NCI-H1092 (cell line): ENCODE measurements at regions not wholly inside any gene's neighbourhood (a gene's known extent, or its start where the extent isn't known, plus 50 kb on each side); places are given as distances from the start of the nearest gene placed in this dataset.

ENCODE experiments used
- DNase-seq: peaks from one replicate; lab custom pipeline; 2025; lab: John Stamatoyannopoulos, UW

DNA sequence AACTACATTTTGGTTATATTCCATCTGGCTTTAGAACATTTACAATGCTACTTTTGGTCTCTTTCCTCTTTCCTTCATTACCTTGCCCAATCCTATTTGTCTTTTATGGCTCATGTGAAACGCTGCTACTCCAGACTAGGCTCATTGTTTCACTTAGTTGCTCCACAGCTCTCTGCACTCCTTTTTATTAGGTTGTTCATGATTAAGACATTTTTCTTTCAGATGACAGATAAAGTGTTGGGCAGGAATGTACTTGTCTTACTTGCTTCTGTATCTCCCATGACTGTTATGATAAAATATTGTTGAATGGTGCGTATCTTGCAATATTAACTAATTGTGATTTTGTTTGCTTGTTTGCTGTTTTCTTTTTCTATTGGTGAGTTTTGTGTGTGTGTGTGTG lies 1532.3 kb downstream of the KCNT2 start:
- DNase-seq = no peak

DNA sequence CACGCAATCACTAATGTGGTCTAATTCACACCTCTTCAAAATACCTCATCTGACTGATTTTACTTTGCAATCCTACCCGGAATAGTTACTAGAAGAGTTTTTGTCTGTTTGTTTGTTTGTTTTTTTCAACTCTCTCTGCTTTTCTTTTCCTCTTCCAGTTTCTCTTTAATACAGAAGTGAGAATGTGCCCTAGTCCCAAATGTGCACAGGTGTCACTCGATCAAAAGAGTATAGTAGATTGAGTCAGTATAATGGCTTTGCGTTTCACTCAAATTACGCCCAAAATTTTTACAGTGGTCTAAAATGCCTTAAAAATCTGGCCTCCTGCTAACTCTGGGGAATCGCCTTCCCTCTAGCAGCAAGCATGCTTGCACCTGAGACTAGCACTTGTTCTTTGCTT lies 1536.8 kb downstream of the KCNT2 start:
- no peak for DNase-seq

DNA sequence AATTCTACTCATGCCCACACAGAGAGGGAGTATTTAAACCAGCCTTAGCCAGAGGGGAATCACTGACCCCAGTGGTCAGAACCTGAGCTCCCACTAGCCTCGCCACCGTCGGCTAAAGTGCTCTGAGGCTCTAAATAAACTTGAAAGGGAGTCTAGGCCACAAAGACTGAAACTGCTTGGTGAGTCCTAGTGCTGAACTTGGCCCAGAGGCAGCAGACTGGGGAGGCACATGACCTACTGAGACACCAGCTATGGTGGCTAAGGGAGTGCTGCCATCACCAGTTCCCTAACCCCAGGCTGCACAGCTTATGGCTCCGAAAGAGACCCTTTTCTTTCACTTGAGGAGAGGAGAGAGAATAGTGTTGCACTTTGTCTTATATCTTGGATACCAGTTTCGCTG lies 1542.8 kb downstream of the KCNT2 start:
- no peak for DNase-seq

DNA sequence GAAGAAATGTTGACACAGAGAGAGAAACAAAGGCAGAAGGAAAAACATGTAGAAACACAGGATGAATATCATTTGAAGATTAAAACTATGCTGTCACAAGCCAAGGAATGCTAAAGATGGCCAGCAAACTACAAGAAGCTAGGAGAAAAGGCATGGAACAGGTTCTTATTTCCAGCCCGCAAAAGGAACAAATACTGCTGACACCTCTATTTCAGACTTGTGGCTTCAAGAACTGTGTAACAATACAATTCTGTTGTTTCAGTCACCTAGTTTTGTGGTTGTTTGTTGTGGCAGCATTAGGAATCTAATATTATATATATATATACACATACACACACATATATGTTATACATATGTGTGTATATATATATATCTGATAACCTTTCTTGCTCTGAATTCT lies 1543.9 kb downstream of the KCNT2 start:
- no peak for DNase-seq

DNA sequence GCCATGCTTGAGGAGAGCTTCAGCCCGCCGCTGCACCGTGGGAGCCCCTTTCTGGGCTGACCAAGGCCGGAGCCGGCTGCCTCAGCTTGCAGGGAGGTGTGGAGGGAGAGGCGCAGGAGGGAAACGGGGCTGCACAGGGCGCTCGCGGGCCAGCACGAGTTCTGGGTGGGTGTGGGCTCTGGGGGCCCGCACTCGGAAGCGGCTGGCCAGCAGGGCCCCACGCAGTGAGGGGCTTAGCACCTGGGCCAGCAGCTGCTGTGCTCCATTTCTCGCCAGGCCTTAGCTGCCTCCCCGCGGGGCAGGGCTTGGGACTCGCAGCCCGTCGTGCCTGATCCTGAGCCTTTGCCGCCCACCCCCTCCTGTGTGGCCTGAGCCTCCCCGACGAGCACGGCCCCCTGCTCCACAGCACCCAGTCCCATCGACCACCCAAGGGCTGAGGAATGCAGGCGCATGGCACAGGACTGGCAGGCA lies 1554.0 kb downstream of the KCNT2 start:
- DNase-seq = no peak

DNA sequence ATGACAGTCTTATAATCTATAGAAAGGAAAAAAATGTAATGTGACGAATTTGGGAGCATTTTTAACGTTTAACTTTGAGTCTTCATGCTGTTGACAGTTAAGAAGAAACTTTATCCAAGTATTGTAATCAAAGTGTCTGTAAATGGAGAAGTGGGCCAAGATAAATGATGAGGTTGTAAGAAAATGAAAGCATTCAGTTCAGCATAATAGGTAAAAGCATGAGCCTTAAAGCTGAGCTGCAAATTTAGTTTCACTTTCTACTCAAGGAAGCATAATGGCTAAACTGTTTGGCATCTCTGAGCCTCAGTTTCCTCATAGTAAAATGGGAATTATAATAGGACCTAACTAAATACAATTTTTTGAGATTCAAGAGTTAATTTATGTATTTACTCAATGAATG lies 1554.8 kb downstream of the KCNT2 start:
- no peak for DNase-seq

DNA sequence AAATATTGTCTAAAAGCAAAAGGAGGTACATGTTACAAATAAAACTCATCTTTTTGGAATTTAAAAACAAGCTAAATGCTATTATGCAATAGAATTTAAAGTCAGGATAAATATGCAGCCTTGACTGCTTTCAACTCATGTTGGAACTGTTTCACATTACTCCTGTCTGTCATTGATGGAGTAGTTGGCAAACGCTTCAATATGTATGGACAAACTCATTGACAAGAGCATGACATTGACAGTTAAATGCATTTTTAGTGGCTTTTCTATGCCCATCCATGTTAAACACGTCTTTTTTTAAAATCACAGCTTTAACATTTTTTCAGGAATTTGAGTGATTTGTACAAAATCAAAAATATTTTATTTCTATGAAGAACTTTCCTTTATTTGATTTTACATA lies 1560.5 kb downstream of the KCNT2 start:
- no peak for DNase-seq

DNA sequence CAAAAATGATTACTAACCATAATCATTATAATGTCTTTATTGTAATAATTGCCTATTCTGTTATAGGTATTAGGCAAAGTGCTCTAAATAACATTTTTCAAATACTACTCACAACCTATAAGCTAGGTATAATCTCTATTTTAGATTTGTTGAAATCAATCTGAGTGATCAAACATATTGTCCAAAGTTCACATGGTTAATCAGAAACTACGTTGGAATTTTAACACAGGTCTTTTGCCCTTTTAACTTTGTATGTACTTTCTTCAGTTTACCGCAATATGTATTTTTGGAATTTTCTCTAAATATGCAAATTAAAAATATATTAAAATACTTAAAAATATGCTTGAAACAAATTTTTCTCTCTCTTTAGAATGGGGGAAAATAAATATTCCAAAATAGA lies 1563.2 kb downstream of the KCNT2 start:
- DNase-seq = no peak

DNA sequence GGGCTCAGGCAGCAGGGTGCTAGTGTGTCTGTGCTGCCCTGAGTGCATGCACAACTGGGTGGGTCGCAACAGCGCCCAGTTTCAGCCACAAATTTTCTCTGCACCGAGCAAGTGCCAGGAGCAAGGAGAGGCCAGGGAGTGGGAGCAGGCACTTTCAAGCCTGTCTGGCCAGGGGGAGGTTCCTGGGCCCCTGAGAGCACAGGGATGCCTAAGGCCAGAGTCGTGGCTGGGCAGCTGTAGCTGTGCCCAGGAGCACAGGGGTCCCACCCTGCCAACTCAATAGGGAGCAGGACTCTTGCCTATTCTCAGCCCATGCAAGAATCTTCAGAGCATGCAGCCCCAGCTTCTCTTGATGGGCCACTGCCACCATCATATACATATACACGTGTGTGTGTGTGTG lies 1577.4 kb downstream of the KCNT2 start:
- no peak for DNase-seq

DNA sequence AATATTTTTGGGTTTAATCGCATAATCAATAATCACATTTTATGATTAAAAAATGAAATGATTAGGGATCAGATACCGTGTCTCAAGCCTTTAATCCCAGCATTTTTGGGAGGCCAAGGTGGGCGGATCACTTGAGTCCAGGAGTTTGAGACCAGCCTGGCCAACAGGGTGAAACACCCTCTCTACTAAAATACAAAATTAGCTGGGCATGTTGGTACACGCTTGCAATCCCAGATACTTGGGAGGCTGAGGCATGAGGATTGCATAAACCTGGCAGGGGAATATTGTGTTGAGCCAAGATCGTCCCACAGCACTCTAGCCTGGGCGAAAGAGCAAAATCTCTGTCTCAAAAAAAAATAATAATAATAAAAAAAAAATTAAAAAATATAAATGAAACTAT lies 1581.4 kb downstream of the KCNT2 start:
- DNase-seq = no peak

DNA sequence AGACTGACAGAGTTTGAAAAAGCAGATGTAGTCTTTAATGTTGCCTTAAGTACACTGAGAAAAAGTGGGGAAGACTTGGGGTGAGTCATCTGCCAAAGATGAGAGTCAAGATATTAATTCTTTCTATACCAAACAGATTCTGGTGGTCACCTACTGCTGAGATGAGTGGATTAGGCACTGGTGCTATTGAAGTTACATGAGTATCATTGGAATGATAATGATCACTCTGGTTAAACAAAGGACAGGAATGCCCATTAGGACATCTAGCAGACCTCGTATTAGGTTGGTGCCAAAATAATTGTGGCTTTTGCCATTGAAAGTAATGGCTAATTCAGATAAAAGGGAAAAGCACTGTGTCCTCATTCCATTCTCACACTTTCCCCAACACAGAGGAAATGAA lies 1588.9 kb downstream of the KCNT2 start:
- no peak for DNase-seq

DNA sequence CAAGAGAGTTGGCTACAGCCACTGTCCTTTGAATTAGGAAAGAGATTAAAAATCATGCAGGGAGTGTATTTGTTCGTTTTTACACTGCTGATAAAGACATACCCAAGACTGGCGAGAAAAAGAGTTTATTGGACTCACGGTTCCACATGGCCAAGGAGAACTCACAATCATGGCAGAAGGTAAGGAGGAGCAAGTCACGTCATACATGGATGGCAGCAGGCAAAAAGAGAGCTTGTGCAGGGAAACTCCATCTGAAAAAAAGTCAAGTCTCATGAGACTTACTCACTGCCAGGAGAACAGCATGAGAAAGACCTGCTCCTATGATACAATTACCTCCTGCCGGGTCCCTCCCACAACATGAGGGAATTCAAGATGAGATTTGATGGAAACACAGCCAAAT lies 1595.2 kb downstream of the KCNT2 start:
- DNase-seq = no peak

DNA sequence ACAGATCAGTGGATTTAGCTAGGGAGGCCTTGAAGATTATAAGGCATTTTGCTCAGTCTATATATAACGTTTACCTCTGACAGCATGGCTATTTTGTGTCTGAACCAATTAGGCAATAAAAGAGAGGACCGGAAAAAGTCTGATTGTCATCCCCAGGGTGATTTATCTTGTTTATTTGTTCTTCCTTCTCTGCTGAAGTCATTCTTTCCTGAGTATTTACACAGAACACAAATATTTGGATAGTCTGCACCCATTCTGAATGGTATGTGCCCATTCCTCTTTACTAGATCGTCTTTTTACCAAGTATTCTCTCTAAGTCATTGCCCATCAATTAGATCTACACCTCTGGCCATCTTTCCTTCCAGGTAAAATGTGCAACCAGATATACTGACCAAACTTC lies 1602.9 kb downstream of the KCNT2 start:
- DNase-seq = no peak

DNA sequence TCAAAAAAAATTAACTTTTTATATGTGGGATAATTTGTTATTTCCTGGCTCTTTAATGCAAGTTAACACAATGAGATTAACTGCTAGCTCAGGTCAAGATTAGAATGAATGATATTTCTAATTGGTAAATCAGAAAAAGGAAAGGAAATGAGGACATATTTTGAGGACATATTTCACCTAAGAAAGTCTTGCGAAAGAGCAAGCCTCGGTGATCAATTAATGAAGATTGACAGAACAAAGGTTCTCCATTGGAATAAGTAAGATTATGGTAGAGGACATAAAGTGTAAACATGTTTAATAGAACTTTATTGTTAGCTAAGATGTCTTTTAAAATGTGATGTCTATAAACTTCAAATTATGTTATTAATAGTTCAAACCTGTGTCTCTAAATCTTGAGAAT lies 1617.8 kb downstream of the KCNT2 start:
- DNase-seq = no peak

DNA sequence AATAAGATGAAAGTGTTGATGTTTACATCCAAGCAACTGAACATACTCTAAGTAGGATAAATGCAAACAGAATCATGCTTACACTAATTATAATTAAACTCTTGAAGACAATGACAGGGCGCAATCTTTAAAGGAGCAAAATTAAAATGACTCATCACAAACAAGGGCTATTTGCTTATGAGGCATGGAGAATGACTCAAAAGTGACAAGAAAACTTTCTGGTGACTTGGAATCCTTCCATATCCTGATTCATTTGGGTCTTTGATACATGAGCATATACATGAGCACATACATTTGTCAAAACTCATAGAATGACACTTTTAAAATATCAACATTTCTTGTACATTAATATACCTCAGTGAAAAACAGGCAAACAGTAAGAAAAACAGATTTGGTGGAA lies 1632.3 kb downstream of the KCNT2 start:
- no peak for DNase-seq

DNA sequence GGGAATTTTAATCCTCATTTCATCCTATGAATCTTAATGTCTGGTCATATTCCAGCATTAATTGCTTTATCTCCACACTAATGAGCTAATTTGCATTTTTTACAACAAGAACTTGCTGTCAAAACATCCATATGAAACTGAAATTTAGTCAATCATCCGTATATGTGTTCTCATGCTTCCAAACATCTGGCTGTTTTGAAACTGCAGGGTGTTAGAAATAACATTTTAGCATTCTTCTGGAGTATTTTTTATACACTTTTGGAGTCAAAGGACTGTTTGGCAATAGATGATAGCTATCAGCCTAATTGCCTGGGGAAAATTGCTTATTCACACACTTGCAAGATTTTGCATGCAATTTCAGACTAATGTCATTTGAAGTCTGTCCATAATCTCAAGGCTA lies 1639.3 kb downstream of the KCNT2 start:
- DNase-seq = no peak

DNA sequence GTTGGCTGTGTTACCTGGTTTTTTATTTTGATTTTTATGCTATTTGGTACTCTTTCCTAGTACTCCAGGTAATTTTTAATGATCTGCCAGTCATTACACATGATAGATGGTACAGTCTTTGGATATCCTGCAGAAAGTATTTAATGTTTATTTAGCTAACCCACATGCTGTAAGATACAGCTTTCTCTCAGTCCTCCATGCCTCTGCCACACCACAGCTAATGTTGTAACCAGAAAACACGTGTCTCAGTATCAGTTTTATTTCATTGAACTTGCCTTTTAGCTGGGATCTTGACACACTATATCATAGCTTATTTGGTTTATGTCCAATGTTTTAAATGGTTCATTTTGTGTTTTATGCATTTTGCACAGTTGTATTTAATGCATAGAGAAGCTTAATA lies 1648.4 kb downstream of the KCNT2 start:
- DNase-seq = no peak

DNA sequence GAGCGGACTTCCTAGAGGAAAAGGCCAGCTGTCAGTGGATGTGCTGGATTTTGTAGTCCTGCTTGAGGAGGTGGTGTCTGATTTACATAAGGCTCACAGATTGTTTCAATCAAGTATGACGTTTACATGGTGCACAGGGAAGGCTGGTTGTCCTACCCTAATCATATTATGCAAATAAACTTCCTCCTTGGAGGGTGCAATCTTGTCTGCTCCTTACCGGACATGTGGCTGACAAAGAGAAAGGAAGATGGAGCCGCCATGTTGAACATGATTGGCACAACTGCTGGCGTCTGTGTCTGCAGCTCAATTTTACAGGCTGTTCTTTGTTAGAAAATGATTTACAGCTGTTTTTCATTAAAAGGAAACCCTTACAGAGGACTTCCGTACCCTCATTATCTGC lies 1656.1 kb downstream of the KCNT2 start:
- DNase-seq = no peak

DNA sequence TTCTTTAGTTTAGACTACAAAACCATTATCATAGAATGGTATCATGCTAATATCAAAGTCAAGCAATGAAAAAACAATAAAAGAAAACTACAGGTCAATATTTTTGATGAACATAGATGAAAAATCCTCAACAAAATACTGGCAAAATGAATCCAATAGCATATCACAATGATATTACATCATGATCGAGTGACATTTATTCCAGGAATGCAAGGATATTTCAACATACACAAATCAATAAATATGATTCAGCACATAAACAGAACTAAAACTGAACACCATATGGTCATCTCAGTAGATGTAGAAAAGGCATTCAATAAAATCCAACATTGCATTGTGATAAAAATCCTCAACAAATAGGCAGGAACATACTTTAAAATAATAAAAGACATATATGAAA lies 1657.7 kb downstream of the KCNT2 start:
- DNase-seq = no peak

DNA sequence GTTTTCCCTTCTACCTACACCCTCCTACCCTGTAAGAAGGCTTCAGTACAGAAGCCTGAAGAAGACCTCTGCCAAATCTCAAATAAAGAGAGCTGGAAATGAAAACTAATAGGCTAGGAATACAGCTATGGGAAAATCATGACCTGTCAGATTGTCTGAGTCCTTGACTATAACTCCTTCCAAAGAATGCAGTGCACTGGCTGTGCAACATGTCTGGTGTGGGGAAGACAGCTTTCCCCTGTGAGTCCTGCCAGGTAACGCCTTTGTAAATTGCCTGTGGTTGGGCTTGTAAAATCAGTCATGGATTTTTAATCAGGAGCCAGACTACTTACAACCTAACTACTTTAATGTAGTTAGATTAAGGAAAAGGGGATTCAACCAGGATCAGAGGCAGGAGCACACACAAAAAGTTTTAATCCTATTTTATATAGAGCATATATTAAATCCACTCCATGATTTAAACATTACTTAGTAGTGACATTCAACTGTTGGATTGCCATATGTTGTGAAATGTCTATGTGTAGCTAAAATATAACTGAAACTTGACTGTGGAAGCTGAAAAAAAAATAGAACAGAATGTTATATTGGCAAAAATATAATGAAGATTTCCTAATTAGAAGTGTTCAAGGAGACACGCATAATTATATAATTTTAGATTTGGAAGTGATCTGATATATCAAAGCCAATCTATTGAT lies 1667.8 kb downstream of the KCNT2 start:
- no peak for DNase-seq

DNA sequence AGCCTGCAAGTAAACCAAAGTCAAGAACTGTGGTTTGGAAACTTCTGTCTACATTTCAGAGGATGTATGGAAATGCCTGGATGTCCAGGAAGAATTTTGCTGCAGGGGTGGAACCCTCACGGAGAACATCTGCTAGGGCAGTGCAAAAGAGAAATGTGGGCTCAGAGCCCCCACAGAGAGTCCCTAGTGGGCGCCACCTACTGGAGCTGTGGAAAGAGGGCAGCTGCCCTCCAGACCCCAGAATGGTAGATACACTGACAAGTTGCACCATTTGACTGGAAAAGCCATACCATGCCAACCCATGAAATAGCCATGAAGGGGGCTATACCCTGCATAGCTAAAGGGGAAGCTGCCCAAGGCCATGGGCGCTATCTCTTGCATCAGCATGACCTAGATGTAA lies 1672.4 kb downstream of the KCNT2 start:
- DNase-seq = no peak

DNA sequence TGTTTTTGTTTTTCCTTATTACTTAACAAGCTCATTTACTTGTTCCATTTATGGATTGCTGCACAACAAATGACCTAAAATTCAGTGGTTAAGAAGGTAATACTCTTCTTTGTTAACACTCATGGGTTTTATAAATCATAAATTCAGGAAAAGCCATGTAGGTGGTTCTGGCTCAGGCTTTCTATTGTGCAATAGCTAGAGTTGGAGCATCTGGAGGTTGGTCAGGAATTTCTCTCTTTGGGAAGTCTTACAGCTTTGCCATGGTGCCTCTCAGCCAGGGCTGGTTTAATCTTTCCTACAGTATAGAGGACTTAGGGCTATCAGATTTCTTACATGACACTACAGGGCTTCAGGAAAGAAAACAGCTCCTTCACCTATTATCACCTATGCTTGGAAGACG lies 1677.1 kb downstream of the KCNT2 start:
- DNase-seq = no peak

DNA sequence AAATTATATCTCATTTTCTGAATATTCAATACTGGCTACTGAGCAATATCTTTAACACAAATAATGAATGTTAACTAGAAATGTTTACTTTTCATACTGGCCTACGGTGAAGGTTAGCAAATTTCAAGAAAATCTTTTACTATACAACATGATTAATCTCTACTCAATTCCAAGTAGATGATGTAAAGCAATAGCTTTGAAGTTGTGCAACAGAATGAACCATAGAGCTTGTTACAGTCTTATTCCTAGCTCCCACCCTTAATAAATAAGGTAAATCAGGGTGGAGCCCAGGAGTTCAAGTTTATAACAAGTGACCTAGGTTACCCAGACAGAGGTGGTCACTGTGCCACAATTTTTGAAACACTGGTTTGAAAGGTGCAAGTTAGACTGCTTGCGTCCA lies 1678.1 kb downstream of the KCNT2 start:
- DNase-seq = no peak

DNA sequence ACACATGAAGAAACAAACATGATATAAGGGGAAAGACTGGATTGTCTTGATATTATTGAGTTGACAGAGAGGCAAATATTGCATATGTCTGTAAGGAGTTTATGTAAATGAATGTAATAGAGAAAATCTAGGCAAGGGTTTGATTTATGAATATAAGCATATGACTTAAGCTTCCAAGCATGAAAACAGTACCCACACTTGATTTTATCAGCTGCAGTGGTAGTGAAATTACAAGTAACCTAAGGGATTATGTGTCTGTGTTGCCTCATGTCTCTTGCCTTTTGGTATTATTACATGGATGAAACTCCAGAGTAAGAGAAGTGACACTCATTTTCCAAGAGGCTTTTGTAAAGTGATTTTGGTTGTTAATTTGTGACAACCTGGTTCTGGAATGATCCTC lies 1678.9 kb downstream of the KCNT2 start:
- no peak for DNase-seq

DNA sequence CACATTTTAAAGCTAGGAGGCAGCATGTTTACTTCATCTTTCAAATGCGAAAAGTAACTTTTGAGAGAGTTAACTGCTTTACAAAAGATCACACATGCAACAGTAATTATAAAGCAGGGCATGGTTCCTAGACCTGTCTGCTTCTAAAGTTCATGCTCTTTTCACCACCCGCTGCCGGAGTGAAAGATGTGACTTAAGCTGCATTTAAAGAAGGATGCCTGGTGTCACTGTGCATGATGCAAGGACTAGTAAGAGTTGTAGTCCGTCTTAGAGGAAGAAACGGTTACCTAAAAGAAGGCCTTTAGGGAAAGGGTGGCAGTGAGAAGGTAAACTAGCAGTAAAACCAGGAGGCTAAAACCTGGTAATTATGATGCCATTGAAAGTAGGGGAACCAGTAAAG lies 1689.1 kb downstream of the KCNT2 start:
- DNase-seq = no peak
